GM19240 (cell line): ENCODE measurements at regions not wholly inside any gene's neighbourhood (a gene's known extent, or its start where the extent isn't known, plus 50 kb on each side); places are given as distances from the start of the nearest gene placed in this dataset.
A peak's percentile ranks its signal among the peaks of the same experiment; 100 is the strongest.

Experiments used
- DNase-seq: peaks from one replicate; pipeline ENCODE4 v3.0.0; 2011; ENCODE audit warnings: low spot score; ENCODE audit not compliant: insufficient read length

DNA sequence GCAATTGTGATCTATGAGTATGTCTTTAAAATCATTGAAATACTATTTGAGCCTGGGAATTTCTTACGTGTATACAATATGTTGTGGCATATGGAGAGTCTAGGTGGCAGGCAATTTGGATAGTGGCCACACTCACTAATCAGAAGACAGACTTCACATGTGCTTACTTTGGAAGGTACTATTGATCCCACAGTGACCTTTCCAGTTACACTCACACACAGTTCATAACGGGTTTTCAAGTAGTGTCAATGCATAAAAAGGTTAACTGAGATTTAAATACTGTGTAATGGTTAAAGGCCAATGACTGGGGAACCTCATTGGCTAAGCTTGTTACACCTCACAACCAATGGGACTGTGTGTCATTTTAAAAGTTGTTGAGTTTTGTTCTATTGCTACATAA is 783.2 kb downstream of the RPA4 start:
- no peak for DNase-seq

DNA sequence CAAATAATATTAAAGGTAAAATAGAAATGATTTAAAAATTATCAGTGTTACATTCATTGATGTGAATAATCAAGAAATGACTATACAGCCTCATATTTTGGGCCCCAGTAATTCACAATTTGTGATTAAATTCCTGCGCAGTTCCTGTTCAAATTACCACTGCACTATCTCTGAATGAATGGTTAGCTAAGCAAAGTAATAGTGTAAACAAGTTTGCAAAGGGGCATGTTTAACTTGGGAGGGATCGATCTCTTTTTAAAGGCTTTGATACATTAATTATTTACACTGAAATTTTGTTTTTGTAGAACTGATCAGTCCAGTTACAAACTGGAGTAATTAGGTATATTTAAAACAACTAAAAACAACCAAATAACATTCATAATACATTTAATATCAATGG is 784.4 kb downstream of the RPA4 start:
- DNase-seq, result no peak

DNA sequence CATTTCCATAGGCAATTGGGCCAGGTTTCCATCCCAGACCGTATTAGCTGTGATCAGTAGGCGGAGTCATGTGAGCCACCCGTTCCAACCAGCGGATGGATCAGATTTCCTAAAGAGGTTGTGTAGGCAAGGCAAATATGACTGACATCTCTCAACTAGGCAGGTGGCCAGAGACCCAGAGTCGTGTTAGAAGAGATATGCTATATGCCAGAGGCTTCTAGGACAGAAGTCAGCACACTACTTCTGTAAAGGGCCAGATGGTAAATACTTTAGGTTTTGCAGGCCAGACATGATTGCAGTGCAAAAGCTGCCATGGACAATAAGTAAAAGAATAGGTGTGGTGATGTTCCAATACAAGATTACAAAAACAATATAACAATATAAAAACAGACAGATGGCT is 788.4 kb downstream of the RPA4 start:
- no peak for DNase-seq

GRCh38 chrX:97672608-97673007 is 788.9 kb downstream of the RPA4 start:
- DNase-seq, result no peak

- DNase-seq, result no peak
These were observed 789.4 kb downstream of the RPA4 start for GRCh38 chrX:97673135-97673534.

GRCh38 chrX:97682991-97683840 is 799.5 kb downstream of the RPA4 start:
- DNase-seq, result no peak

DNA sequence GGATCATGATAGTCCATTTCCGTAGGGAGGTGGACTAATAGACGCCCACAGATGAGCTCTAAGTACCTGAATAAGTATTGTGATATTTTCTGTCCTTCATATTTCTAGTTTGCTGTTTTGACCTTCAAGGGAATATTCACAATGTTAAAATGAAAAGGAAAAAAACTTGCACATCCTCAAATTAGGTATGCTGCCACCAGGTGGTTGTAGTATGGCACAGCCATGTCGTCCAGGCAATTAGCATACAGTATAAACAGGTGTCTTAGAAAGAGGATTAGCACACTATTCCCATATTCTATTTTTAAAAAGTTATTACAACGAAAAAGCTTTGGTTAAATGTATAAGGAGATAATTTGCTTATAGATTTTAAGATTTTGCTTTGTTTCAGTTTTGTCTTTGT is 802.0 kb downstream of the RPA4 start:
- peak; percentile 2 for DNase-seq

DNA sequence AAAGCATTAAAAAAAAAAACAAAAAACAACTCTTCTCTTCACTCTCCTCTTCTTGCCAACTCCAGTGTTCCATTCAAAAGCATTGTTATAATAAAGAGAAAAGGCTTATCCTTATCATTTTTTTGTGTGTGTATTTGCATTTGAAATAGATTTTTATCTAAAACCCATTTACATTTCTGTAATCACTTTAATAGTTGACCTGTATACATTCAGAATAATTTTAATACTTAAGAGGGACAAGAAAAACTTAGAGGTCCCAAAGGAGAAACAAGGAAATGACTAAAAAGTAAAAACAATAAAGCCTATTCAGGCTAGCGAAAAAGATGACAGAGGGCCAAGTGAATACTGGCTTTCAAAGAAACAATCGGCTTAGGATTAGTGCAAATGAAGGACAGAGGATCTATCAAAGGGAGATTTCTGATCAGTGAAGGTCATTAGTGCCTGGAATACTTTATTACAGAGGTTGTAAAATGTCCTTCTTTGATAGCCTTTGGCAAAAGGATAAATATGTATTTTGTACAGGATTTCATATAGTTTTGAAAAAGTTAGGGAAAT is 808.3 kb downstream of the RPA4 start:
- no peak for DNase-seq

GRCh38 chrX:97692575-97692974 is 808.9 kb downstream of the RPA4 start:
- no peak for DNase-seq

- no peak for DNase-seq
These were observed 816.8 kb downstream of the RPA4 start for GRCh38 chrX:97700547-97700946.

- no peak for DNase-seq
These were observed 820.8 kb downstream of the RPA4 start for GRCh38 chrX:97704474-97704873.

- no peak for DNase-seq
These were observed 821.2 kb downstream of the RPA4 start for GRCh38 chrX:97704881-97705280.

GRCh38 chrX:97705936-97706335 is 822.2 kb downstream of the RPA4 start:
- no peak for DNase-seq

- DNase-seq, result no peak
These were observed 830.4 kb downstream of the RPA4 start for GRCh38 chrX:97714072-97714471.

GRCh38 chrX:97728215-97728614 is 844.5 kb downstream of the RPA4 start:
- no peak for DNase-seq

GRCh38 chrX:97740044-97740443 is 856.3 kb downstream of the RPA4 start:
- DNase-seq, result no peak

GRCh38 chrX:97740886-97741285 is 857.2 kb downstream of the RPA4 start:
- DNase-seq, result no peak

DNA sequence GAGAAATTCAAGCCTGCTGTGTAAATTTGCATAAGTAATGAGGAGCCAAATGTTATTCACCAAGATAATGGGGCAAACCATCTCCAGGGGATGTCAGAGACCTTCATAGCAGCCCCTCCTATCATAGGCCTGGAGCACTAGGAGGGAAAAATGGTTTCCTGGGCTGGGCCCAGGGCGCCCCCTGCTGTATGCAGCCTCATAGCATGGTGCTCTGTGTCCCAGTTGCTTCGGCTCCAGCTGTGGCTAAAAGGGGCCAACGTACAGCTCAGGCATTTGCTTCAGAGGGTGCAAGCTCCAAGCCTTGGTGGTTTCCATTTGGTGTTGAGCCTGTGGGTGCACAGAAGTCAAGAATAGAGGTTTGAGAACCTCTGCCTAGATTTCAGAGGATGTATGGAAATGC is 859.3 kb downstream of the RPA4 start:
- no peak for DNase-seq

DNA sequence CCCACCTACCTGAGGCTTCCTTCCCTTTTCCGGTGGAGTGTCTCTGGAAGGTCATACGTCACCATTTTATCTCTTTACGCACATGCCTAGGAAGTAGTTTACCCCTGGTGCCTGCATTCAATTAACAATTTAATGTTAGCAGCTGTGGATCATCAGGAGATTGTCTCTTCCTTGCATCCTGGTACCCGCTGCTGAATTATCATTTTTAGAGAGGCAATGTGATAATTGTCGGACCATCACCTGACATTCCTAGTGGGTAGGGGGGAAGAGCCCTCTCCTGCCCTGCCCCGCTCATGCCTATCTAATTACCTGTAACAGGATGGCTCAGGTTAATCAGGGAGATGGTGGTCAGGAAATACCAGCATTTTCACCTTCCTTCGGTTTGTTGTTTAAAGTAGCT is 863.6 kb downstream of the RPA4 start:
- DNase-seq, result no peak

DNA sequence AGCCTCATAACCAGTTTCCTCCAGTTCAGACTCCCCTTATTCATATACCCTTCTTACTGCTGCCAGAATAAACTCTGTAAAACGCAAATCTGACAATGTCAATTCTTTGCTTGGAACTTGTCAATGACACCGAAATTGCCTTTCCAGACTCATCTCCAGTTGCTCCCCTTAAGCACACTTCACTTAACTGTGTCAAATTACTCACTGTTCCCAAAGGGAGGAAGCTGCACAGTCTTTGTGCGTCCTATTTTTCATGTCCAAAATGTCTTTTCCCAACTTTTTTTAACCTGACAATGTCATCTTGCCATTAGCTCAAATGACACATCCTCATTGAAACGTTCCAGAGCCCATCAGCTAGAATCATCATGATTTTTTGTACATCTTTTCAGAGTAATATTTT is 867.3 kb downstream of the RPA4 start:
- no peak for DNase-seq

- no peak for DNase-seq
These were observed 868.0 kb downstream of the RPA4 start for GRCh38 chrX:97751735-97752134.

DNA sequence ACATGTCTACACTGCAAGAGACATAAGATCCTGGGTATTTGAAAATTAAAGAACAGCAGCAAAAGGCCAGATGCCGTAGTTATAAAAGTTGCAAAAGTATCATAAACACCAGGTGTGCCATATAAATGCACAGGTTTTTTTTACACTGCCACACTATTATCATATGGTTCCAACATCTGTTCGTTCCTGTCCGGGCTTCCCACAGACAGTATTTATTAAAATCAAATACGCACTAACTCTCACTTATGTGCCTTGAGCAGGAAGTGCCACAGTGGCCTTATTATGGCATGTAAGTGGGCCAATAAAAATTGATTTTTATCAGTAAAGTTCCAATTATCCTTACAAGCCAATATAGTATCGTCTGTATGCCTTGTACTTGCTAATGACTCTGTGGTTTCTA is 873.2 kb downstream of the RPA4 start:
- DNase-seq, result no peak

DNA sequence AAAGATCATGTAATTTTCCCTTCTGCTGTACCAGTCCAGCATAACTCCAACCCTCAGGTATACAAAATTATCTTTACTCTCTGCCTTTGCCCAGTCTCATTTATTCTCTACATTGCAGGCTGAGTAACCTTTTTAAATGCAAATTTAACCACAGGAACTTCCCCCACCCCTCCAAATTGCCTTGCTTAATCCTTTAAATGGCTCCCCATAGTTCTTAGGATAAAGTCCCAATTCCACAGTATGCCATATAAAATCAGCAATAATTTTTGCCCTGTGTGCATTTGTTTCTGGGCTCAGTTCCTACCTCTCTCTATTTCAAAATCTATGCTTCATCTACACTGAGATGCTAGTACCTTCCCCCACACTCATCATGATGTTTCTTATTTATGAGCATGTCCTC is 879.7 kb downstream of the RPA4 start:
- no peak for DNase-seq
